Smooth muscle cell (in vitro differentiated cells): ENCODE measurements at regions not wholly inside any gene's neighbourhood (a gene's known extent, or its start where the extent isn't known, plus 50 kb on each side); places are given as distances from the start of the nearest gene placed in this dataset.

ENCODE experiments used
- DNase-seq: peaks from one replicate; lab custom pipeline; 2025; ENCODE audit not compliant: unreplicated experiment; lab: John Stamatoyannopoulos, UW
- H2AFZ ChIP-seq: fragments of 200-600 bp; sonication (generic); 2 replicates; pipeline ENCODE4 v1.6.0; 2016; ENCODE audit warnings: antibody characterized with exemption, low read depth, mild to moderate bottlenecking
- H3F3A ChIP-seq: fragments of 200-600 bp; sonication (generic); 2 replicates; pipeline ENCODE4 v1.6.0; 2017; ENCODE audit warnings: antibody characterized with exemption, low read depth
- H3K27ac ChIP-seq: fragments of 200-600 bp; sonication (generic); 2 replicates; pipeline ENCODE4 v1.5.1; 2016; ENCODE audit warnings: low read depth, mild to moderate bottlenecking
- H3K27me3 ChIP-seq: fragments of 200-600 bp; sonication (generic); 2 replicates; pipeline ENCODE4 v1.6.1; 2016; ENCODE audit warnings: low read depth, mild to moderate bottlenecking
- H3K36me3 ChIP-seq: fragments of 200-600 bp; sonication (generic); 2 replicates; pipeline ENCODE4 v1.5.1; 2016; ENCODE audit warnings: low read depth
- H3K4me1 ChIP-seq: fragments of 200-600 bp; sonication (generic); 2 replicates; pipeline ENCODE4 v1.5.1; 2016; ENCODE audit warnings: low read depth
- H3K4me2 ChIP-seq: fragments of 200-600 bp; sonication (generic); 2 replicates; pipeline ENCODE4 v1.6.0; 2016; ENCODE audit warnings: mild to moderate bottlenecking
- H3K4me3 ChIP-seq: fragments of 200-600 bp; sonication (generic); 2 replicates; pipeline ENCODE4 v1.5.1; 2016; ENCODE audit warnings: mild to moderate bottlenecking
- H3K79me2 ChIP-seq: fragments of 200-600 bp; sonication (generic); 2 replicates; pipeline ENCODE4 v1.6.0; 2016; ENCODE audit warnings: low read depth, mild to moderate bottlenecking
- H3K9ac ChIP-seq: fragments of 200-600 bp; sonication (generic); 2 replicates; pipeline ENCODE4 v1.6.0; 2016; ENCODE audit warnings: low read depth
- H3K9me3 ChIP-seq: fragments of 200-600 bp; sonication (generic); replicated peaks from 2 replicates; pipeline ENCODE4 v1.5.1; 2016; ENCODE audit warnings: low read depth
- H4K20me1 ChIP-seq: fragments of 200-600 bp; sonication (generic); 2 replicates; pipeline ENCODE4 v1.6.0; 2016; ENCODE audit warnings: low read depth
- WGBS: methylation state at CpG from one replicate; pipeline ENCODE4 v1.1.7; 2016; ENCODE audit warnings: low lambda C conversion rate; 5-methylcytosine and 5-hydroxymethylcytosine counted together
- TF ChIP-seq, protein P1 (sequence below): fragments of 200-600 bp; sonication (generic); IDR thresholded peaks from 2 replicates; pipeline ENCODE4 v1.5.1; 2017; ENCODE audit warnings: borderline replicate concordance, mild to moderate bottlenecking, antibody characterized with exemption; ENCODE audit not compliant: insufficient read depth, poor library complexity, severe bottlenecking

DNA sequence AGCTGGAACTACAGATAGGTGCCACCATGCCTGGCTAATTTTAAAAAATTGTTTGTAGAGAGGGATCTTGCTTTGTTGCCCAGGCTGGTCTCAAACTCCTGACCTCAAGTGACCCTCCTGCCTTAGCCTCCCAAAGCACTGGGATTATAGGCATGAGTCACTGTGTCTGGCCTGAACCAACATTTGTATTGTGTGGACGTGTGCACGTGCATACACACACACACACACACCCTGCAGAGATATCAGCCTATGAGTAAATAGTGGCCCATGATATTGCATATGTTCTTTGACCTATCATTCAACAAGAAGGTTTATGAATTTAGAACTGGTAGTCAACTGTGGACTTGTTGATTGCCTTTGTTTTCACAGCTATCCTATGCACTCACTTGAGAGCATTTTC is 161.6 kb downstream of the BAMBI start:
- Histone ChIP-seq H3K9me3 (no peaks in the 10 kb centered on the region), H3K79me2 (peaks cover 12% of the 10 kb centered on the region), H3K27ac (peak overlapping the region; percentile 97), H3K36me3 (no peaks in the 10 kb centered on the region), H3K4me2 (peak overlapping the region; percentile 71), H2AFZ (no peak overlapping the region), H3F3A (peaks cover 37% of the 10 kb centered on the region), H3K9ac (no peak overlapping the region), H3K27me3 (no peaks in the 10 kb centered on the region), H4K20me1 (no peaks in the 10 kb centered on the region), H3K4me3 (no peak overlapping the region), H3K4me1 (peaks cover 11% of the 10 kb centered on the region)
- no peak for DNase-seq
- WGBS, result 10% methylated on average over 2 of the region's 2 CpGs
- TF ChIP-seq, protein P1, sequence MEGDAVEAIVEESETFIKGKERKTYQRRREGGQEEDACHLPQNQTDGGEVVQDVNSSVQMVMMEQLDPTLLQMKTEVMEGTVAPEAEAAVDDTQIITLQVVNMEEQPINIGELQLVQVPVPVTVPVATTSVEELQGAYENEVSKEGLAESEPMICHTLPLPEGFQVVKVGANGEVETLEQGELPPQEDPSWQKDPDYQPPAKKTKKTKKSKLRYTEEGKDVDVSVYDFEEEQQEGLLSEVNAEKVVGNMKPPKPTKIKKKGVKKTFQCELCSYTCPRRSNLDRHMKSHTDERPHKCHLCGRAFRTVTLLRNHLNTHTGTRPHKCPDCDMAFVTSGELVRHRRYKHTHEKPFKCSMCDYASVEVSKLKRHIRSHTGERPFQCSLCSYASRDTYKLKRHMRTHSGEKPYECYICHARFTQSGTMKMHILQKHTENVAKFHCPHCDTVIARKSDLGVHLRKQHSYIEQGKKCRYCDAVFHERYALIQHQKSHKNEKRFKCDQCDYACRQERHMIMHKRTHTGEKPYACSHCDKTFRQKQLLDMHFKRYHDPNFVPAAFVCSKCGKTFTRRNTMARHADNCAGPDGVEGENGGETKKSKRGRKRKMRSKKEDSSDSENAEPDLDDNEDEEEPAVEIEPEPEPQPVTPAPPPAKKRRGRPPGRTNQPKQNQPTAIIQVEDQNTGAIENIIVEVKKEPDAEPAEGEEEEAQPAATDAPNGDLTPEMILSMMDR, result no peak

DNA sequence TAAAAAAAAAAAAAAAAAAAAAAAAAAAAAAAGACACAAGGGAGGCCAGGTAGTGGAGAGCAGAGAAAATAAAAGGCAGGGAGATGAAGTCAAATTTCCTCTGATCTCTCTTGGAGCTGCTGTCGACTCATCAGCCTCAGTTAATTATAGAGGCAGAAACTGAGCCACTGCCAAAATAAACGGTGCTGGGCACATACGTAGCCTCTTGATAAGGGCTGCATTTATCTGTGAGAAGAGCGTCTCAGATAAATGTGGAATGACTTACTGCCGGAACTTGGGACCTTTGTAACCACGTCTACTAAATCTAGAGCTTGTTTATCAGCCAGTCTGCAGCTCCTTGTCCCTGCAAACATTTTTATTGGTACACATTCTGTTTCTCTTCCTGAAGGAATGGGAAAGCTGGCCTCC is 162.3 kb downstream of the BAMBI start:
- peaks cover 12% of the 10 kb centered on the region for H3K79me2 ChIP-seq
- no peaks in the 10 kb centered on the region for H4K20me1 ChIP-seq
- no peaks in the 10 kb centered on the region for H3K9me3 ChIP-seq
- peak overlapping the region; percentile 6 for H3K4me3 ChIP-seq
- H3K36me3 ChIP-seq, result no peaks in the 10 kb centered on the region
- no peak overlapping the region for H2AFZ ChIP-seq
- peaks cover 40% of the 10 kb centered on the region for H3F3A ChIP-seq
- no peak for DNase-seq
- H3K27me3 ChIP-seq, result no peaks in the 10 kb centered on the region
- peak overlapping the region; percentile 68 for H3K4me2 ChIP-seq
- H3K27ac ChIP-seq, result peak overlapping the region; percentile 97
- 7% methylated on average over 6 of the region's 6 CpGs for WGBS
- H3K4me1 ChIP-seq, result peaks cover 11% of the 10 kb centered on the region
- TF ChIP-seq, protein P1, result no peak
- no peak overlapping the region for H3K9ac ChIP-seq

DNA sequence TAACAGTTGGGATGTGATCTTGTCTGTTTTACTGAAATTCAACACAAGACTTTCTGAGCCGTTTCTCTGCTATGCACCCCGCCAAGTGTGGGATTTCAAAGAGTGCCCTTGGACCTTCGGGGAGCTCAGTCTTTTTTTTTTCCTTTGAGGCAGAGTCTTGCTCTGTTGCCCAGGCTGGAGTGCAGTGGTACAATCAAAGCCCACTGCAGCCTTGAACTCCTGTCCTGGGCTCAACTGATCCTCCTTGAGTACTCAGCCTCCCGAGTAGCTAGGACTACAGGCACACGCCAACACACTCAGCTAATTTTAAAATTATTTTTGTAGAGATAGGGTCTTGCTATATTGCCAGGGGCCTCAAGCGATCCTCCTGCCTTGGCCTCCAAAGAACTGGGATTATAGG is 162.9 kb downstream of the BAMBI start:
- peaks cover 11% of the 10 kb centered on the region for H3K4me1 ChIP-seq
- no peak overlapping the region for H3K9ac ChIP-seq
- H3K27me3 ChIP-seq, result no peaks in the 10 kb centered on the region
- H3K79me2 ChIP-seq, result peaks cover 12% of the 10 kb centered on the region
- H4K20me1 ChIP-seq, result no peaks in the 10 kb centered on the region
- H3K4me2 ChIP-seq, result peak overlapping the region; percentile 68
- DNase-seq, result no peak
- no peaks in the 10 kb centered on the region for H3K9me3 ChIP-seq
- TF ChIP-seq, protein P1, result no peak
- H3K4me3 ChIP-seq, result no peak overlapping the region
- H3K27ac ChIP-seq, result peak overlapping the region; percentile 97
- no peaks in the 10 kb centered on the region for H3K36me3 ChIP-seq
- H2AFZ ChIP-seq, result no peak overlapping the region
- WGBS, result 41% methylated on average over 6 of the region's 6 CpGs
- H3F3A ChIP-seq, result peaks cover 40% of the 10 kb centered on the region

DNA sequence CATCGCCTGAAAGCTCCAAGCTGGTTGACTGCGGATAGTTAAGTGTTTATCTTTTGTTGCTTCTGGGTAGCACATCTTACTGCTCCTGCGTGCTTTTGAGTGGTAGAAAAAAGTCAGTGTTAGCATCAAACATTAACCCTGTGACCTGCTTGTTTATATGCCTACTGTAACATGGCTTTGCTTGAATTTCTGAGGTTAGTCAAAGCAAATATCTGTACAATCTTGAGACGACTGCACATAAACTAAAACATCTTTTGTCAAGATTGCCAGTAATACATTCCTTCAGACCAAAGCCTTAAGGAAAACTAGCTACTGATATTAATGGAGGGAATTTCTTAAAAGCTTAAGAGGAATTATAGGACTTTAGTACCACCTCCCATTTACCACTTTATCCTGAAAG is 163.7 kb downstream of the BAMBI start:
- TF ChIP-seq, protein P1, result no peak
- no peaks in the 10 kb centered on the region for H3K9me3 ChIP-seq
- peak overlapping the region; percentile 83 for H3K9ac ChIP-seq
- H3K27ac ChIP-seq, result peak overlapping the region; percentile 97
- no peak for DNase-seq
- peaks cover 41% of the 10 kb centered on the region for H3F3A ChIP-seq
- H2AFZ ChIP-seq, result no peak overlapping the region
- no peak overlapping the region for H3K4me3 ChIP-seq
- peaks cover 11% of the 10 kb centered on the region for H3K4me1 ChIP-seq
- H3K79me2 ChIP-seq, result peaks cover 12% of the 10 kb centered on the region
- no peaks in the 10 kb centered on the region for H3K36me3 ChIP-seq
- H3K27me3 ChIP-seq, result no peaks in the 10 kb centered on the region
- H3K4me2 ChIP-seq, result peak overlapping the region; percentile 68
- H4K20me1 ChIP-seq, result no peaks in the 10 kb centered on the region
- WGBS, result 6% methylated on average over 4 of the region's 4 CpGs
